GM23338 (cell line): ENCODE measurements at regions not wholly inside any gene's neighbourhood (a gene's known extent, or its start where the extent isn't known, plus 50 kb on each side); places are given as distances from the start of the nearest gene placed in this dataset.

Source experiments
- ATAC-seq: fragments of 200-7000 bp; cut with Tn5 transposase; 3 replicates; pipeline ENCODE4 v1.9.1; 2020
- DNase-seq: peaks from one replicate; pipeline ENCODE4 v3.0.0-alpha.2; 2015; ENCODE audit warnings: low spot score
- H2AFZ ChIP-seq: fragments of 200-600 bp; sonication (generic); 2 replicates; pipeline ENCODE4 v1.8.0; 2016; ENCODE audit warnings: antibody characterized with exemption, mild to moderate bottlenecking, moderate library complexity
- H3F3A ChIP-seq: fragments of 200-600 bp; sonication (generic); replicated peaks from 2 replicates; pipeline ENCODE4 v1.8.0; 2017; ENCODE audit warnings: antibody characterized with exemption, mixed run types, low read depth
- H3K27ac ChIP-seq: fragments of 200-600 bp; sonication (generic); 2 replicates; pipeline ENCODE4 v1.6.1; 2016; ENCODE audit warnings: low read depth
- H3K27me3 ChIP-seq: fragments of 200-600 bp; sonication (generic); 2 replicates; pipeline ENCODE4 v1.8.0; 2016; ENCODE audit warnings: mild to moderate bottlenecking, mixed run types, moderate library complexity; ENCODE audit not compliant: insufficient read depth
- H3K36me3 ChIP-seq: fragments of 200-600 bp; sonication (generic); 2 replicates; pipeline ENCODE4 v1.8.0; 2016; ENCODE audit warnings: mild to moderate bottlenecking; ENCODE audit not compliant: insufficient read depth
- H3K4me1 ChIP-seq: fragments of 200-600 bp; sonication (generic); 2 replicates; pipeline ENCODE4 v1.8.0; 2016; ENCODE audit warnings: mild to moderate bottlenecking, moderate library complexity; ENCODE audit not compliant: insufficient read depth
- H3K4me2 ChIP-seq: fragments of 200-600 bp; sonication (generic); 2 replicates; pipeline ENCODE4 v1.7.1; 2017; ENCODE audit warnings: mixed run types
- H3K4me3 ChIP-seq: fragments of 200-600 bp; sonication (generic); 2 replicates; pipeline ENCODE4 v1.6.1; 2016; ENCODE audit warnings: mixed run types
- H3K79me2 ChIP-seq: fragments of 200-600 bp; sonication (generic); replicated peaks from 2 replicates; pipeline ENCODE4 v1.8.0; 2017; ENCODE audit warnings: mild to moderate bottlenecking; ENCODE audit not compliant: insufficient read depth
- H3K9me2 ChIP-seq: fragments of 200-600 bp; sonication (generic); 2 replicates; pipeline ENCODE4 v1.8.0; 2017; ENCODE audit not compliant: insufficient read depth
- H4K20me1 ChIP-seq: fragments of 200-600 bp; sonication (generic); replicated peaks from 2 replicates; pipeline ENCODE4 v1.8.0; 2017; ENCODE audit warnings: mild to moderate bottlenecking; ENCODE audit not compliant: insufficient read depth
- H3K27ac Mint-ChIP-seq: 2 replicates; pipeline ENCODE4 v1.8.0; 2020; ENCODE audit warnings: inconsistent platforms, mild to moderate bottlenecking, moderate library complexity, mixed read lengths
- H3K27me3 Mint-ChIP-seq: 3 replicates; pipeline ENCODE4 v1.8.0; 2022; ENCODE audit warnings: low read depth, mild to moderate bottlenecking, moderate library complexity, mixed read lengths, inconsistent platforms; ENCODE audit not compliant: insufficient read depth, poor library complexity
- H3K36me3 Mint-ChIP-seq: 3 replicates; pipeline ENCODE4 v1.8.0; 2021; ENCODE audit warnings: low read depth, mild to moderate bottlenecking, inconsistent platforms, moderate library complexity, mixed read lengths
- H3K4me1 Mint-ChIP-seq: 3 replicates; pipeline ENCODE4 v1.8.0; 2020; ENCODE audit warnings: mild to moderate bottlenecking, inconsistent platforms, mixed read lengths
- H3K4me3 Mint-ChIP-seq: 3 replicates; pipeline ENCODE4 v1.8.0; 2021; ENCODE audit warnings: moderate library complexity, mild to moderate bottlenecking, inconsistent platforms, mixed read lengths
- H3K9me3 Mint-ChIP-seq: 3 replicates; pipeline ENCODE4 v1.8.0; 2020; ENCODE audit warnings: moderate library complexity, mild to moderate bottlenecking, inconsistent platforms, mixed read lengths
- CREB1 ChIP-seq: fragments of 250-450 bp; sonication (Bioruptor Pico); IDR thresholded peaks from 2 replicates; pipeline ENCODE4 v1.5.0; 2020; ENCODE audit warnings: low read depth, mild to moderate bottlenecking, moderate library complexity
- EZH2 ChIP-seq: fragments of 200-600 bp; sonication (generic); IDR thresholded peaks from one replicate; pipeline ENCODE4 v1.8.0; 2017; ENCODE audit warnings: antibody characterized with exemption, mild to moderate bottlenecking, low read depth; ENCODE audit not compliant: unreplicated experiment
- EZH2phosphoT487 ChIP-seq: fragments of 200-600 bp; sonication (generic); IDR thresholded peaks from one replicate; pipeline ENCODE4 v1.8.1; 2018; ENCODE audit warnings: antibody characterized with exemption; ENCODE audit not compliant: unreplicated experiment
- NANOG ChIP-seq: IDR thresholded peaks from 2 replicates; pipeline ENCODE4 v1.6.1; 2016; ENCODE audit warnings: antibody characterized with exemption, borderline replicate concordance
- POLR2AphosphoS5 ChIP-seq: IDR thresholded peaks from 2 replicates; pipeline ENCODE4 v1.6.1; 2016; ENCODE audit warnings: antibody characterized with exemption, low read depth
- REST ChIP-seq: IDR thresholded peaks from one replicate; pipeline ENCODE4 v1.6.1; 2018; ENCODE audit warnings: antibody characterized with exemption; ENCODE audit not compliant: unreplicated experiment
- STAT1 ChIP-seq: IDR thresholded peaks from one replicate; pipeline ENCODE4 v1.6.1; 2016; ENCODE audit warnings: antibody characterized with exemption; ENCODE audit not compliant: unreplicated experiment
- ZNF114 ChIP-seq: fragments of 250-450 bp; sonication (Bioruptor Pico); IDR thresholded peaks from 2 replicates; pipeline ENCODE4 v1.5.0; 2020; ENCODE audit warnings: mild to moderate bottlenecking, moderate library complexity
- ZNF331 ChIP-seq: fragments of 250-450 bp; sonication (Bioruptor Pico); IDR thresholded peaks from 2 replicates; pipeline ENCODE4 v1.5.0; 2020; ENCODE audit warnings: low read depth, mild to moderate bottlenecking, moderate library complexity
- TF ChIP-seq, protein P1 (sequence below): IDR thresholded peaks from 2 replicates; pipeline ENCODE4 v1.6.1; 2016; ENCODE audit warnings: antibody characterized with exemption
- TF ChIP-seq, protein P2 (sequence below): fragments of 250-450 bp; sonication (Bioruptor Pico); IDR thresholded peaks from 2 replicates; pipeline ENCODE4 v1.5.0; 2020; ENCODE audit warnings: mild to moderate bottlenecking, moderate library complexity

GRCh38 chr2:198880986-198881385 lies 576.8 kb downstream of the SATB2 start:
- peaks cover 3% of the 10 kb centered on the region for H3K9me2 ChIP-seq
- H3K27me3 ChIP-seq = no peaks in the 10 kb centered on the region
- ATAC-seq (no peak), DNase-seq (no peak)
- no peaks in the 10 kb centered on the region for H3K27me3 Mint-ChIP-seq
- no peaks in the 10 kb centered on the region for H3K36me3 Mint-ChIP-seq
- H3K79me2 ChIP-seq = no peaks in the 10 kb centered on the region
- H3K4me1 Mint-ChIP-seq = no peaks in the 10 kb centered on the region
- no peaks in the 10 kb centered on the region for H4K20me1 ChIP-seq
- no peak overlapping the region for H3K27ac Mint-ChIP-seq
- H3K4me3 ChIP-seq = no peak overlapping the region
- no peaks in the 10 kb centered on the region for H3K9me3 Mint-ChIP-seq
- no peaks in the 10 kb centered on the region for H3K4me1 ChIP-seq
- no peak for TF ChIP-seq ZNF331
- H3K4me3 Mint-ChIP-seq = no peak overlapping the region
- H3K27ac ChIP-seq = no peak overlapping the region
- H3F3A ChIP-seq = no peaks in the 10 kb centered on the region
- H3K4me2 ChIP-seq = no peak overlapping the region
- H3K36me3 ChIP-seq = no peaks in the 10 kb centered on the region
- no peak overlapping the region for H2AFZ ChIP-seq

GRCh38 chr2:198880421-198880820 lies 577.3 kb downstream of the SATB2 start:
- Mint-ChIP-seq H3K9me3 (no peaks in the 10 kb centered on the region), H3K4me3 (no peak overlapping the region), H3K27me3 (no peaks in the 10 kb centered on the region), H3K4me1 (no peaks in the 10 kb centered on the region), H3K36me3 (no peaks in the 10 kb centered on the region), H3K27ac (no peak overlapping the region)
- Histone ChIP-seq H3K4me2 (no peak overlapping the region), H4K20me1 (no peaks in the 10 kb centered on the region), H3K36me3 (no peaks in the 10 kb centered on the region), H3K4me1 (no peaks in the 10 kb centered on the region), H3K27me3 (no peaks in the 10 kb centered on the region), H3K4me3 (no peak overlapping the region), H3F3A (no peaks in the 10 kb centered on the region), H3K79me2 (no peaks in the 10 kb centered on the region), H2AFZ (no peak overlapping the region), H3K9me2 (peaks cover 3% of the 10 kb centered on the region), H3K27ac (no peak overlapping the region)
- no peak for TF ChIP-seq REST
- TF ChIP-seq, protein P1, sequence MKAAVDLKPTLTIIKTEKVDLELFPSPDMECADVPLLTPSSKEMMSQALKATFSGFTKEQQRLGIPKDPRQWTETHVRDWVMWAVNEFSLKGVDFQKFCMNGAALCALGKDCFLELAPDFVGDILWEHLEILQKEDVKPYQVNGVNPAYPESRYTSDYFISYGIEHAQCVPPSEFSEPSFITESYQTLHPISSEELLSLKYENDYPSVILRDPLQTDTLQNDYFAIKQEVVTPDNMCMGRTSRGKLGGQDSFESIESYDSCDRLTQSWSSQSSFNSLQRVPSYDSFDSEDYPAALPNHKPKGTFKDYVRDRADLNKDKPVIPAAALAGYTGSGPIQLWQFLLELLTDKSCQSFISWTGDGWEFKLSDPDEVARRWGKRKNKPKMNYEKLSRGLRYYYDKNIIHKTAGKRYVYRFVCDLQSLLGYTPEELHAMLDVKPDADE = no peak
- no peak for TF ChIP-seq EZH2phosphoT487
- no peak for TF ChIP-seq POLR2AphosphoS5
- TF ChIP-seq CREB1 (CRISPR knock-in tag) = no peak
- no peak for TF ChIP-seq ZNF114 (CRISPR knock-in tag)
- no peak for TF ChIP-seq NANOG
- TF ChIP-seq STAT1 = no peak
- TF ChIP-seq, protein P2, sequence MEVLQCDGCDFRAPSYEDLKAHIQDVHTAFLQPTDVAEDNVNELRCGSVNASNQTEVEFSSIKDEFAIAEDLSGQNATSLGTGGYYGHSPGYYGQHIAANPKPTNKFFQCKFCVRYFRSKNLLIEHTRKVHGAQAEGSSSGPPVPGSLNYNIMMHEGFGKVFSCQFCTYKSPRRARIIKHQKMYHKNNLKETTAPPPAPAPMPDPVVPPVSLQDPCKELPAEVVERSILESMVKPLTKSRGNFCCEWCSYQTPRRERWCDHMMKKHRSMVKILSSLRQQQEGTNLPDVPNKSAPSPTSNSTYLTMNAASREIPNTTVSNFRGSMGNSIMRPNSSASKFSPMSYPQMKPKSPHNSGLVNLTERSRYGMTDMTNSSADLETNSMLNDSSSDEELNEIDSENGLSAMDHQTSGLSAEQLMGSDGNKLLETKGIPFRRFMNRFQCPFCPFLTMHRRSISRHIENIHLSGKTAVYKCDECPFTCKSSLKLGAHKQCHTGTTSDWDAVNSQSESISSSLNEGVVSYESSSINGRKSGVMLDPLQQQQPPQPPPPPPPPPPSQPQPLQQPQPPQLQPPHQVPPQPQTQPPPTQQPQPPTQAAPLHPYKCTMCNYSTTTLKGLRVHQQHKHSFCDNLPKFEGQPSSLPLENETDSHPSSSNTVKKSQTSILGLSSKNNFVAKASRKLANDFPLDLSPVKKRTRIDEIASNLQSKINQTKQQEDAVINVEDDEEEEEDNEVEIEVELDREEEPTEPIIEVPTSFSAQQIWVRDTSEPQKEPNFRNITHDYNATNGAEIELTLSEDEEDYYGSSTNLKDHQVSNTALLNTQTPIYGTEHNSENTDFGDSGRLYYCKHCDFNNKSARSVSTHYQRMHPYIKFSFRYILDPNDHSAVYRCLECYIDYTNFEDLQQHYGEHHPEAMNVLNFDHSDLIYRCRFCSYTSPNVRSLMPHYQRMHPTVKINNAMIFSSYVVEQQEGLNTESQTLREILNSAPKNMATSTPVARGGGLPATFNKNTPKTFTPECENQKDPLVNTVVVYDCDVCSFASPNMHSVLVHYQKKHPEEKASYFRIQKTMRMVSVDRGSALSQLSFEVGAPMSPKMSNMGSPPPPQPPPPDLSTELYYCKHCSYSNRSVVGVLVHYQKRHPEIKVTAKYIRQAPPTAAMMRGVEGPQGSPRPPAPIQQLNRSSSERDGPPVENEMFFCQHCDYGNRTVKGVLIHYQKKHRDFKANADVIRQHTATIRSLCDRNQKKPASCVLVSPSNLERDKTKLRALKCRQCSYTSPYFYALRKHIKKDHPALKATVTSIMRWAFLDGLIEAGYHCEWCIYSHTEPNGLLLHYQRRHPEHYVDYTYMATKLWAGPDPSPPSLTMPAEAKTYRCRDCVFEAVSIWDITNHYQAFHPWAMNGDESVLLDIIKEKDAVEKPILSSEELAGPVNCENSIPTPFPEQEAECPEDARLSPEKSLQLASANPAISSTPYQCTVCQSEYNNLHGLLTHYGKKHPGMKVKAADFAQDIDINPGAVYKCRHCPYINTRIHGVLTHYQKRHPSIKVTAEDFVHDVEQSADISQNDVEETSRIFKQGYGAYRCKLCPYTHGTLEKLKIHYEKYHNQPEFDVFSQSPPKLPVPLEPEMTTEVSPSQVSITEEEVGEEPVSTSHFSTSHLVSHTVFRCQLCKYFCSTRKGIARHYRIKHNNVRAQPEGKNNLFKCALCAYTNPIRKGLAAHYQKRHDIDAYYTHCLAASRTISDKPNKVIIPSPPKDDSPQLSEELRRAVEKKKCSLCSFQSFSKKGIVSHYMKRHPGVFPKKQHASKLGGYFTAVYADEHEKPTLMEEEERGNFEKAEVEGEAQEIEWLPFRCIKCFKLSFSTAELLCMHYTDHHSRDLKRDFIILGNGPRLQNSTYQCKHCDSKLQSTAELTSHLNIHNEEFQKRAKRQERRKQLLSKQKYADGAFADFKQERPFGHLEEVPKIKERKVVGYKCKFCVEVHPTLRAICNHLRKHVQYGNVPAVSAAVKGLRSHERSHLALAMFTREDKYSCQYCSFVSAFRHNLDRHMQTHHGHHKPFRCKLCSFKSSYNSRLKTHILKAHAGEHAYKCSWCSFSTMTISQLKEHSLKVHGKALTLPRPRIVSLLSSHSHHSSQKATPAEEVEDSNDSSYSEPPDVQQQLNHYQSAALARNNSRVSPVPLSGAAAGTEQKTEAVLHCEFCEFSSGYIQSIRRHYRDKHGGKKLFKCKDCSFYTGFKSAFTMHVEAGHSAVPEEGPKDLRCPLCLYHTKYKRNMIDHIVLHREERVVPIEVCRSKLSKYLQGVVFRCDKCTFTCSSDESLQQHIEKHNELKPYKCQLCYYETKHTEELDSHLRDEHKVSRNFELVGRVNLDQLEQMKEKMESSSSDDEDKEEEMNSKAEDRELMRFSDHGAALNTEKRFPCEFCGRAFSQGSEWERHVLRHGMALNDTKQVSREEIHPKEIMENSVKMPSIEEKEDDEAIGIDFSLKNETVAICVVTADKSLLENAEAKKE (CRISPR knock-in tag) = no peak
- no peak for TF ChIP-seq EZH2
- ATAC-seq = no peak
- no peak for DNase-seq
